ENCODE measurements at regions not wholly inside any gene's neighbourhood (a gene's known extent, or its start where the extent isn't known, plus 50 kb on each side); places are given as distances from the start of the nearest gene placed in this dataset.

DNA sequence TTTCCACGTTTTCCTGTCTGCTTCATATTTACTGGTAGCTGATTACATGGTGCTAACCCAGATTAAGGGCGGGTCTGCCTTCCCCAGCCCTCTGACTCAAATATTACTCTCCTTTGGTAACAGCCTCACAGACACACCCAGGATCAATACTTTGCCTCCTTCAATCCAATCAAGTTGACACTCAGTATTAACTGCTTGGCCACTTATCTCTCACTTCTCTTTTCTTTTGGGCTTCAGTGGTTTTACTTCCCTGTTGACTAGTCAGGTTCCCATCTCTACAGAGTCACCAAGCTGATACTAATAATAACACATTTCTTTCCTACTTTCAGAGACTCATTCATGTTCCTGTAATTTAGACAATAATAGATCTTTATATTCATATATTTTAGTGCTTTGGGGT, 302.2 kb upstream of the MAP2 start:
- Histone ChIP-seq H3K79me2 (ENCODE audit: insufficient read depth, low read length) (no peaks in the 10 kb centered on the region), H3K79me1 (ENCODE audit: insufficient read depth, low read depth, low read length, poor library complexity, severe bottlenecking) (no peaks in the 10 kb centered on the region), H3K23me2 (ENCODE audit: insufficient read length, low read depth, low read length, poor library complexity, severe bottlenecking) (no peaks in the 10 kb centered on the region), H3K23ac (ENCODE audit: insufficient read length, low read depth, low read length) (no peak overlapping the region), H4K5ac (ENCODE audit: insufficient read length, low read depth, low read length) (no peak overlapping the region), H3T11ph (ENCODE audit: low read length) (no peak overlapping the region), H3K4me2 (ENCODE audit: insufficient read depth, insufficient read length, low read length) (no peak overlapping the region), H2AK5ac (ENCODE audit: insufficient read length, low read length) (no peak overlapping the region), H3K9ac (ENCODE audit: extremely low read depth, insufficient read length, low read length) (no peak overlapping the region), H4K8ac (replicated peaks; ENCODE audit: insufficient read length, low read depth, low read length) (no peak overlapping the region), H3K27ac (ENCODE audit: insufficient read length, low read depth, low read length) (no peak overlapping the region), H2AFZ (ENCODE audit: low read length) (no peak overlapping the region), H3K14ac (ENCODE audit: insufficient read depth, low read length) (no peak overlapping the region), H2BK20ac (ENCODE audit: low read depth, low read length, poor library complexity, severe bottlenecking) (no peak overlapping the region), H3K4me1 (ENCODE audit: insufficient read depth, low read length) (no peaks in the 10 kb centered on the region), H3K18ac (ENCODE audit: insufficient read length, low read depth, low read length) (no peak overlapping the region), H4K20me1 (ENCODE audit: control insufficient read depth, insufficient read depth, insufficient read length) (no peaks in the 10 kb centered on the region), H2BK15ac (ENCODE audit: low read depth, low read length) (no peak overlapping the region), H2BK12ac (ENCODE audit: insufficient read length, low read depth, low read length) (no peak overlapping the region), H4K91ac (ENCODE audit: insufficient read length, low read depth, low read length) (no peak overlapping the region), H2BK5ac (ENCODE audit: insufficient read length, low read length) (no peak overlapping the region), H3K56ac (ENCODE audit: insufficient read length, low read depth, low read length) (no peak overlapping the region), H3K27me3 (ENCODE audit: insufficient read depth, low read length) (no peaks in the 10 kb centered on the region), H2BK120ac (ENCODE audit: low read depth, low read length, poor library complexity, severe bottlenecking) (no peak overlapping the region), H3K9me3 (ENCODE audit: control insufficient read depth, low read depth, low read length) (no peaks in the 10 kb centered on the region), H3K4ac (ENCODE audit: low read depth, low read length) (no peak overlapping the region)
- Mint-ChIP-seq H3K36me3 (ENCODE audit: insufficient read depth in 1 of 3, low read depth in 3 of 3) (peaks cover 0 to 10% (median 6%) of the 10 kb centered on the region in 3 experiments; a peak in 4 of 7 replicates), H3K9me3 (peaks cover 0 to 2% of the 10 kb centered on the region in 2 experiments; a peak in 1 of 5 replicates), H3K27me3 (ENCODE audit: low read depth) (no peaks in the 10 kb centered on the region), H3K4me3 (no peak overlapping the region), H3K27ac (no peak overlapping the region), H3K4me1 (peaks cover 0 to 7% of the 10 kb centered on the region in 2 experiments)
- TF ChIP-seq, protein P1, sequence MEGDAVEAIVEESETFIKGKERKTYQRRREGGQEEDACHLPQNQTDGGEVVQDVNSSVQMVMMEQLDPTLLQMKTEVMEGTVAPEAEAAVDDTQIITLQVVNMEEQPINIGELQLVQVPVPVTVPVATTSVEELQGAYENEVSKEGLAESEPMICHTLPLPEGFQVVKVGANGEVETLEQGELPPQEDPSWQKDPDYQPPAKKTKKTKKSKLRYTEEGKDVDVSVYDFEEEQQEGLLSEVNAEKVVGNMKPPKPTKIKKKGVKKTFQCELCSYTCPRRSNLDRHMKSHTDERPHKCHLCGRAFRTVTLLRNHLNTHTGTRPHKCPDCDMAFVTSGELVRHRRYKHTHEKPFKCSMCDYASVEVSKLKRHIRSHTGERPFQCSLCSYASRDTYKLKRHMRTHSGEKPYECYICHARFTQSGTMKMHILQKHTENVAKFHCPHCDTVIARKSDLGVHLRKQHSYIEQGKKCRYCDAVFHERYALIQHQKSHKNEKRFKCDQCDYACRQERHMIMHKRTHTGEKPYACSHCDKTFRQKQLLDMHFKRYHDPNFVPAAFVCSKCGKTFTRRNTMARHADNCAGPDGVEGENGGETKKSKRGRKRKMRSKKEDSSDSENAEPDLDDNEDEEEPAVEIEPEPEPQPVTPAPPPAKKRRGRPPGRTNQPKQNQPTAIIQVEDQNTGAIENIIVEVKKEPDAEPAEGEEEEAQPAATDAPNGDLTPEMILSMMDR (conservative IDR thresholded peaks at IDR 0.05), result no peak
- DNase-seq, result no peak
- WGBS (ENCODE audit: extremely low coverage, insufficient read length, low lambda C conversion rate), result no CpG with 5 or more reads among the region's 2 CpGs

Data from H9 (cell line).